ENCODE measurements at regions not wholly inside any gene's neighbourhood (a gene's known extent, or its start where the extent isn't known, plus 50 kb on each side); places are given as distances from the start of the nearest gene placed in this dataset.

GRCh38 chr14:27725482-27725881, 1041.1 kb upstream of the FOXG1 start:
- TF ChIP-seq POLR2AphosphoS5 (IDR thresholded peaks at IDR 0.05; ENCODE audit: low read depth, low read length), result no peak
- no peak for TF ChIP-seq CTCF (IDR thresholded peaks at IDR 0.05)
